ENCODE measurements at regions not wholly inside any gene's neighbourhood (a gene's known extent, or its start where the extent isn't known, plus 50 kb on each side); places are given as distances from the start of the nearest gene placed in this dataset.

- ATAC-seq: no peak
- TF ChIP-seq GLIS3 (CRISPR knock-in tag; IDR thresholded peaks at IDR 0.05): no peak
- TF ChIP-seq ZFP3 (CRISPR knock-in tag; IDR thresholded peaks at IDR 0.05): no peak
- TF ChIP-seq ISL1 (CRISPR knock-in tag; IDR thresholded peaks at IDR 0.05): no peak
These were observed 475.5 kb downstream of the QKI start for GRCh38 chr6:163889904-163890514.

- TF ChIP-seq SNAI2 (CRISPR knock-in tag; IDR thresholded peaks at IDR 0.05) (no peak), TSHZ2 (CRISPR knock-in tag; IDR thresholded peaks at IDR 0.05) (no peak), CSRNP3 (CRISPR knock-in tag; IDR thresholded peaks at IDR 0.05) (no peak), ZNF565 (CRISPR knock-in tag; conservative IDR thresholded peaks at IDR 0.05; ENCODE audit: low read depth) (no peak), BACH2 (CRISPR knock-in tag; IDR thresholded peaks at IDR 0.05; ENCODE audit: borderline replicate concordance) (no peak), CREB5 (CRISPR knock-in tag; IDR thresholded peaks at IDR 0.05; ENCODE audit: low read depth) (no peak), ZC3H10 (CRISPR knock-in tag; IDR thresholded peaks at IDR 0.05) (no peak), PPARA (CRISPR knock-in tag; IDR thresholded peaks at IDR 0.05; ENCODE audit: borderline replicate concordance) (no peak), ESRRG (CRISPR knock-in tag; IDR thresholded peaks at IDR 0.05) (no peak), ZFP3 (CRISPR knock-in tag; IDR thresholded peaks at IDR 0.05) (no peak)
- ATAC-seq: no peak
These were observed 473.7 kb downstream of the QKI start for GRCh38 chr6:163888030-163888819.

- TF ChIP-seq ESRRG (CRISPR knock-in tag; IDR thresholded peaks at IDR 0.05) (no peak), ARNTL (CRISPR knock-in tag; IDR thresholded peaks at IDR 0.05; ENCODE audit: borderline replicate concordance, low read depth) (no peak), BACH2 (CRISPR knock-in tag; IDR thresholded peaks at IDR 0.05; ENCODE audit: borderline replicate concordance) (no peak)
- ATAC-seq: no peak
These were observed 471.9 kb downstream of the QKI start for GRCh38 chr6:163886428-163886827.

- TF ChIP-seq ZNF565 (CRISPR knock-in tag; conservative IDR thresholded peaks at IDR 0.05; ENCODE audit: low read depth) (no peak), ZNF70 (CRISPR knock-in tag; IDR thresholded peaks at IDR 0.05) (no peak), CREB5 (CRISPR knock-in tag; IDR thresholded peaks at IDR 0.05; ENCODE audit: low read depth) (no peak), ZNF8 (CRISPR knock-in tag; IDR thresholded peaks at IDR 0.05) (no peak), OSR1 (CRISPR knock-in tag; IDR thresholded peaks at IDR 0.05) (no peak), ZFP3 (CRISPR knock-in tag; IDR thresholded peaks at IDR 0.05) (no peak), CSRNP3 (CRISPR knock-in tag; IDR thresholded peaks at IDR 0.05) (no peak), CSDC2 (CRISPR knock-in tag; IDR thresholded peaks at IDR 0.05) (no peak), TCF4 (CRISPR knock-in tag; IDR thresholded peaks at IDR 0.05; ENCODE audit: borderline replicate concordance) (no peak), BACH2 (CRISPR knock-in tag; IDR thresholded peaks at IDR 0.05; ENCODE audit: borderline replicate concordance) (no peak), GLIS3 (CRISPR knock-in tag; IDR thresholded peaks at IDR 0.05) (no peak), RARB (CRISPR knock-in tag; IDR thresholded peaks at IDR 0.05) (no peak)
- ATAC-seq: no peak
These were observed 469.5 kb downstream of the QKI start for GRCh38 chr6:163883984-163884383.

Data from SK-N-SH treated with all-trans-retinoic acid at 6 μM for 48 hours (cell line).